Astrocyte (in vitro differentiated cells and primary cell): ENCODE measurements at regions not wholly inside any gene's neighbourhood (a gene's known extent, or its start where the extent isn't known, plus 50 kb on each side); places are given as distances from the start of the nearest gene placed in this dataset.

Experiments
- EZH2 ChIP-seq: IDR thresholded peaks from 2 replicates; pipeline ENCODE4 v1.6.1; 2012; ENCODE audit warnings: mild to moderate bottlenecking, low read length, inconsistent platforms; ENCODE audit not compliant: insufficient read depth
- TF ChIP-seq, protein P1 (sequence below): IDR thresholded peaks from 2 replicates; pipeline ENCODE4 v1.5.1; 2011; ENCODE audit warnings: low read depth, mild to moderate bottlenecking, inconsistent platforms, low read length, moderate library complexity; ENCODE audit not compliant: insufficient read depth

DNA sequence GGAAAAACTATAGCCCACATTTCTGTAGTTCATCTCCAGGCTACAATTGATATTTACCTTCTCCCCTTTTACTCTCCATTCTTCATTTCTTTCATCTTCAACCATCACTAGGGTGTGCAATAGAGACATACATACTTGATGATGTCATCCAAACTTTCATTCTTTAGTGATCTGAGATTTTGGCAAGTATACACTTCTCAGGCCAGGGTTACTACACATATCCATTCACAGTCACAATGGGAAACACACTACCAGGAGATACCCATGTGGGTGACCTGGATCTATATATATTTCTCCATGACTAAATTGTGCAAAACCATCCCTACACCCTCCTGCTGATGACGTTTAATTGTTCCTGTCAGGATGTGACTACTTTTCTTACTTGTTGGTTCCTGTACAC lies 769.5 kb upstream of the DPPA4 start:
- TF ChIP-seq, protein P1, sequence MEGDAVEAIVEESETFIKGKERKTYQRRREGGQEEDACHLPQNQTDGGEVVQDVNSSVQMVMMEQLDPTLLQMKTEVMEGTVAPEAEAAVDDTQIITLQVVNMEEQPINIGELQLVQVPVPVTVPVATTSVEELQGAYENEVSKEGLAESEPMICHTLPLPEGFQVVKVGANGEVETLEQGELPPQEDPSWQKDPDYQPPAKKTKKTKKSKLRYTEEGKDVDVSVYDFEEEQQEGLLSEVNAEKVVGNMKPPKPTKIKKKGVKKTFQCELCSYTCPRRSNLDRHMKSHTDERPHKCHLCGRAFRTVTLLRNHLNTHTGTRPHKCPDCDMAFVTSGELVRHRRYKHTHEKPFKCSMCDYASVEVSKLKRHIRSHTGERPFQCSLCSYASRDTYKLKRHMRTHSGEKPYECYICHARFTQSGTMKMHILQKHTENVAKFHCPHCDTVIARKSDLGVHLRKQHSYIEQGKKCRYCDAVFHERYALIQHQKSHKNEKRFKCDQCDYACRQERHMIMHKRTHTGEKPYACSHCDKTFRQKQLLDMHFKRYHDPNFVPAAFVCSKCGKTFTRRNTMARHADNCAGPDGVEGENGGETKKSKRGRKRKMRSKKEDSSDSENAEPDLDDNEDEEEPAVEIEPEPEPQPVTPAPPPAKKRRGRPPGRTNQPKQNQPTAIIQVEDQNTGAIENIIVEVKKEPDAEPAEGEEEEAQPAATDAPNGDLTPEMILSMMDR = no peak
- TF ChIP-seq EZH2 = no peak
